ENCODE measurements at regions not wholly inside any gene's neighbourhood (a gene's known extent, or its start where the extent isn't known, plus 50 kb on each side); places are given as distances from the start of the nearest gene placed in this dataset.

DNA sequence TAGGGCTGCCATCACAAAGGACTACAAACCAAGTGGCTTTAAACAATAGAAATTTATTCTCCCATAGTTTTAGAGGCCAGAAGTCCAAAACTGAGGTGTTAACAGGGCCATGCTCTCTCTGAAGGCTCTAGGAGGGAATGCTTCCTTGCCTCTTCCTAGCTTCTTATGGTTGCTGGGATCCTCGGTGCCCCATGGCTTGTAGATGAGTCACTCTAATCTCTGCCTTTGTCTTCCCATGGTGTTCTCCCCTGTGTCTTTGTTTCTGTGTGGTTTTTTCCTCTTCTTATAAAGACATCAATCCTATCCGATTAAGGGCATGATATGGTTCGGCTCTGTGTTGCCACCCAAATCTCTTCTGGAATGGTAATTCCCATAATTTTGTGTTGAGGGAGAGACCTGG is 178.8 kb upstream of the NREP start:
- TF ChIP-seq, protein P1, sequence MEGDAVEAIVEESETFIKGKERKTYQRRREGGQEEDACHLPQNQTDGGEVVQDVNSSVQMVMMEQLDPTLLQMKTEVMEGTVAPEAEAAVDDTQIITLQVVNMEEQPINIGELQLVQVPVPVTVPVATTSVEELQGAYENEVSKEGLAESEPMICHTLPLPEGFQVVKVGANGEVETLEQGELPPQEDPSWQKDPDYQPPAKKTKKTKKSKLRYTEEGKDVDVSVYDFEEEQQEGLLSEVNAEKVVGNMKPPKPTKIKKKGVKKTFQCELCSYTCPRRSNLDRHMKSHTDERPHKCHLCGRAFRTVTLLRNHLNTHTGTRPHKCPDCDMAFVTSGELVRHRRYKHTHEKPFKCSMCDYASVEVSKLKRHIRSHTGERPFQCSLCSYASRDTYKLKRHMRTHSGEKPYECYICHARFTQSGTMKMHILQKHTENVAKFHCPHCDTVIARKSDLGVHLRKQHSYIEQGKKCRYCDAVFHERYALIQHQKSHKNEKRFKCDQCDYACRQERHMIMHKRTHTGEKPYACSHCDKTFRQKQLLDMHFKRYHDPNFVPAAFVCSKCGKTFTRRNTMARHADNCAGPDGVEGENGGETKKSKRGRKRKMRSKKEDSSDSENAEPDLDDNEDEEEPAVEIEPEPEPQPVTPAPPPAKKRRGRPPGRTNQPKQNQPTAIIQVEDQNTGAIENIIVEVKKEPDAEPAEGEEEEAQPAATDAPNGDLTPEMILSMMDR (IDR thresholded peaks at IDR 0.05) = no peak
- TF ChIP-seq POLR2AphosphoS5 (IDR thresholded peaks at IDR 0.05) (no peak), POLR2A (IDR thresholded peaks at IDR 0.05) (no peak), EP300 (IDR thresholded peaks at IDR 0.05; ENCODE audit: low read depth) (no peak)
- no peaks in the 10 kb centered on the region for H3K27me3 ChIP-seq
- no peak overlapping the region for H3K4me3 ChIP-seq
- no peaks in the 10 kb centered on the region for H3K36me3 ChIP-seq
- 78 to 93% methylated on average over 3 of the region's 3 CpGs for WGBS, 2 donors (ENCODE audit: low coverage in 1 of 2)
- no peak overlapping the region for H3K27ac ChIP-seq
- no peaks in the 10 kb centered on the region for H3K4me1 ChIP-seq
- DNase-seq = no peak
- intact Hi-C loops (cut with DNase I; ENCODE audit: low total_unique reads) = no loop called here
- in situ Hi-C loops (cut with MboI; ENCODE audit: low pct_ligation_motif_present in 1 of 4, low pct_unique_long_range_greater_than_20kb in 1 of 4, low sequenced_read_pairs in 3 of 4) = no loop called here
- H3K9me3 ChIP-seq = no peaks in the 10 kb centered on the region

DNA sequence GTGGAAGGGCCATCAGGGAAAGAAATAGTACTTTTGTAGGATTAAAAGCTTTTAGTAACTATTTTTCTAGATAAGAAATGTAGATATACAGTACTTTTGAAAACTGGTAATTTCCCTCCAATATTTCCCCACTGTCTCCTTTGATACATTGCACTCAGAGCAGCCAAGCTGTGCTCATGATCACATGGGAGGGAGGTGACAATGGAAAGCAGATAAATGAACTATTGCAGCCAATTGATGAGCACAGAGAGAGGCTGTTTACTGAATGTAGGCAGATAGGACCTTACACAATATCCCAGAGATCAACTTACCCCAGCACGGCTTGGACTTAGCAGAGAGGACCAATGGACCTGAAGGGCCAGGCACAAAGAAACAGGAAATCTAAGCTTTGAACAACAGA is 178.0 kb upstream of the NREP start:
- in situ Hi-C loops (cut with MboI; ENCODE audit: low pct_ligation_motif_present in 1 of 4, low pct_unique_long_range_greater_than_20kb in 1 of 4, low sequenced_read_pairs in 3 of 4) (no loop called here), intact Hi-C loops (cut with DNase I; ENCODE audit: low total_unique reads) (no loop called here)
- no peaks in the 10 kb centered on the region for H3K36me3 ChIP-seq
- no peaks in the 10 kb centered on the region for H3K27me3 ChIP-seq
- H3K4me3 ChIP-seq = no peak overlapping the region
- no peaks in the 10 kb centered on the region for H3K9me3 ChIP-seq
- TF ChIP-seq EP300 (IDR thresholded peaks at IDR 0.05; ENCODE audit: low read depth) = no peak
- no peak for DNase-seq
- 87% methylated on average over 1 of the region's 1 CpG; no CpG with 5 or more reads in 1 of the 2 donors for WGBS, 2 donors (ENCODE audit: low coverage in 1 of 2)
- no peaks in the 10 kb centered on the region for H3K4me1 ChIP-seq
- H3K27ac ChIP-seq = no peak overlapping the region

- Histone ChIP-seq H3K4me3 (no peak overlapping the region), H3K27me3 (no peaks in the 10 kb centered on the region), H3K4me1 (no peaks in the 10 kb centered on the region), H3K36me3 (no peaks in the 10 kb centered on the region), H3K9me3 (no peaks in the 10 kb centered on the region), H3K27ac (no peak overlapping the region)
- TF ChIP-seq POLR2AphosphoS5 (IDR thresholded peaks at IDR 0.05) = no peak
- TF ChIP-seq POLR2A (IDR thresholded peaks at IDR 0.05) = no peak
- TF ChIP-seq EP300 (IDR thresholded peaks at IDR 0.05; ENCODE audit: low read depth) = no peak
- TF ChIP-seq, protein P1 (IDR thresholded peaks at IDR 0.05) = no peak
- 64% methylated on average over 2 of the region's 2 CpGs; no CpG with 5 or more reads in 1 of the 2 donors for WGBS, 2 donors (ENCODE audit: low coverage in 1 of 2)
- intact Hi-C loops (cut with DNase I; ENCODE audit: low total_unique reads) = no loop called here
- no peak for DNase-seq
- in situ Hi-C loops (cut with MboI; ENCODE audit: low pct_ligation_motif_present in 1 of 4, low pct_unique_long_range_greater_than_20kb in 1 of 4, low sequenced_read_pairs in 3 of 4) = no loop called here
Measured at GRCh38 chr5:111934511-111934910, 177.5 kb upstream of the NREP start.

DNA sequence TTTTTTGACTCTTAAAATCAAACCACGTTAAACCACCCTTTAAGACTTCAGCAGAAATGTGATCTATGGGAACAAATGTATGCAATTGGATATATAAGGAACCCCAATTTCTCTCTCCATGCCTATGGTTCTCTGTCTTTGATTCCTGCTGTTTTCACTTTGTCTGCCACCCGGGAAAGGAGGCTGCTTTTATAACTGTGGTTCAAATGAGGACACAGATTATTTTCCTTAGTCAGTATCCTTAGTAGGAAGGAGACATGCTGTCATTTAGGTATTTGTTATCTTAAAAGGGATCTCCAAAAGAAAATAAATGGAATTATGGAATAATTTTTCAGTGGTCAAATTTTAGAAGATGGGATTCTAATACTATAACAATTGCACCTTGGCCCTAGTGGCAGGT is 176.1 kb upstream of the NREP start:
- no peak for DNase-seq
- in situ Hi-C loops (cut with MboI; ENCODE audit: low pct_ligation_motif_present in 1 of 4, low pct_unique_long_range_greater_than_20kb in 1 of 4, low sequenced_read_pairs in 3 of 4) = no loop called here
- TF ChIP-seq EP300 (IDR thresholded peaks at IDR 0.05; ENCODE audit: low read depth) (no peak), POLR2AphosphoS5 (IDR thresholded peaks at IDR 0.05) (no peak), POLR2A (IDR thresholded peaks at IDR 0.05) (no peak)
- TF ChIP-seq, protein P1 (IDR thresholded peaks at IDR 0.05) = no peak
- H3K27me3 ChIP-seq = no peaks in the 10 kb centered on the region
- no peaks in the 10 kb centered on the region for H3K9me3 ChIP-seq
- 34 to 35% methylated on average over 2 of the region's 2 CpGs for WGBS, 2 donors (ENCODE audit: low coverage in 1 of 2)
- H3K36me3 ChIP-seq = no peaks in the 10 kb centered on the region
- no peak overlapping the region for H3K4me3 ChIP-seq
- intact Hi-C loops (cut with DNase I; ENCODE audit: low total_unique reads) = no loop called here
- no peaks in the 10 kb centered on the region for H3K4me1 ChIP-seq
- H3K27ac ChIP-seq = no peak overlapping the region

DNA sequence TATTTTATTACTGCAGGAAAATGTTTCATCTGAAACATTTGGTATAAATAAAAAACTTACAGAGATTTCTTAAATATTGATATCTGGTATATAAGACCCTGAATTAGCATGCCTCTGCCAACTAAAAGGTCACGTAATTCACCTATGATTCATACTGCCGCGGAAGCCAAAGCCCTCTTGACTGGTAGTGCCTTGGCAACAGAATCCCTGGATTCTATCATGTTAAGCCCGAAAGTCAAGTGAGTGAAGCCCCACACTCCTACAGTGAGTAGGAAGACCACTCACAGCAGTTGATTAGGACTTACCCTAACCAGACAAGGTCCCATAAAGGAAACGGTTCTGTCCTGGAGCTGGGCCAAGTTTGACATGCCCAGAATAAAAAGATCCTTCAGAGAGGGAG is 175.6 kb upstream of the NREP start:
- intact Hi-C loops (cut with DNase I; ENCODE audit: low total_unique reads) = no loop called here
- no peak for DNase-seq
- Histone ChIP-seq H3K9me3 (no peaks in the 10 kb centered on the region), H3K4me1 (no peaks in the 10 kb centered on the region), H3K27me3 (no peaks in the 10 kb centered on the region), H3K27ac (no peak overlapping the region), H3K4me3 (no peak overlapping the region), H3K36me3 (no peaks in the 10 kb centered on the region)
- in situ Hi-C loops (cut with MboI; ENCODE audit: low pct_ligation_motif_present in 1 of 4, low pct_unique_long_range_greater_than_20kb in 1 of 4, low sequenced_read_pairs in 3 of 4) = no loop called here
- WGBS, 2 donors (ENCODE audit: low coverage in 1 of 2) = 40 to 62% methylated on average over 2 to 5 of the region's 5 CpGs
- TF ChIP-seq EP300 (IDR thresholded peaks at IDR 0.05; ENCODE audit: low read depth) (no peak), POLR2AphosphoS5 (IDR thresholded peaks at IDR 0.05) (no peak), POLR2A (IDR thresholded peaks at IDR 0.05) (no peak)
- TF ChIP-seq, protein P1 (IDR thresholded peaks at IDR 0.05) = no peak
